CD8-positive, alpha-beta memory T cell (primary cell): ENCODE measurements at regions not wholly inside any gene's neighbourhood (a gene's known extent, or its start where the extent isn't known, plus 50 kb on each side); places are given as distances from the start of the nearest gene placed in this dataset.

Experiments
- CTCF ChIA-PET: fragments of 350-600 bp; sonication (Branson Sonifier 250); formaldehyde crosslinking; loops from one replicate; lab custom pipeline; 2021; ENCODE audit warnings: antibody characterized with exemption; lab: Charles Lee
- POLR2A ChIA-PET: fragments of 350-600 bp; sonication (Branson Sonifier 250); formaldehyde crosslinking; loops from one replicate; lab custom pipeline; 2021; ENCODE audit warnings: antibody characterized with exemption; lab: Charles Lee
- DNase-seq, 5 donors: peaks; one replicate each; pipeline versions ENCODE4 v3.0.0 to v3.0.0-alpha.2; 2020 to 2022; ENCODE audit warnings: mixed read lengths in 1 of 5
- H3K27ac ChIP-seq: one replicate; pipeline ENCODE4 v1.7.0; 2013; ENCODE audit warnings: low read depth, mild to moderate bottlenecking, low read length, moderate library complexity
- H3K27me3 ChIP-seq: 2 replicates; pipeline ENCODE4 v1.7.0; 2013; ENCODE audit warnings: low read length, mild to moderate bottlenecking; ENCODE audit not compliant: insufficient read depth, poor library complexity, severe bottlenecking
- H3K36me3 ChIP-seq: 2 replicates; pipeline ENCODE4 v1.7.0; 2013; ENCODE audit warnings: mild to moderate bottlenecking, low read length, moderate library complexity; ENCODE audit not compliant: insufficient read depth
- H3K4me1 ChIP-seq: 2 replicates; pipeline ENCODE4 v1.7.0; 2013; ENCODE audit warnings: mild to moderate bottlenecking, low read length, moderate library complexity; ENCODE audit not compliant: insufficient read depth
- H3K4me3 ChIP-seq: 2 replicates; pipeline ENCODE4 v1.7.0; 2013; ENCODE audit warnings: mild to moderate bottlenecking, low read length
- H3K9me3 ChIP-seq: 2 replicates; pipeline ENCODE4 v1.7.0; 2013; ENCODE audit warnings: mild to moderate bottlenecking, low read length
- H3K27ac Mint-ChIP-seq, 8 donors: one replicate each; pipeline ENCODE4 v1.8.0; 2020 to 2021; ENCODE audit warnings: mixed read lengths in 8 of 8, mild to moderate bottlenecking in 6 of 8, inconsistent platforms in 3 of 8, moderate library complexity in 3 of 8
- H3K27me3 Mint-ChIP-seq, 2 donors: one replicate each; pipeline ENCODE4 v1.8.0; 2020 to 2021; ENCODE audit warnings: mixed read lengths in 2 of 2, mild to moderate bottlenecking in 1 of 2, moderate library complexity in 1 of 2
- H3K36me3 Mint-ChIP-seq, 3 donors: one replicate each; pipeline ENCODE4 v1.8.0; 2020 to 2021; ENCODE audit warnings: mixed read lengths in 3 of 3, inconsistent platforms in 1 of 3, mild to moderate bottlenecking in 1 of 3
- H3K4me1 Mint-ChIP-seq, 3 donors: one replicate each; pipeline ENCODE4 v1.8.0; 2020 to 2021; ENCODE audit warnings: mixed read lengths in 3 of 3, inconsistent platforms in 1 of 3, mild to moderate bottlenecking in 1 of 3
- H3K4me3 Mint-ChIP-seq, 7 donors: one replicate each; pipeline ENCODE4 v1.8.0; 2020 to 2021; ENCODE audit warnings: mixed read lengths in 7 of 7, mild to moderate bottlenecking in 6 of 7, moderate library complexity in 4 of 7, inconsistent platforms in 2 of 7
- H3K9me3 Mint-ChIP-seq, 5 donors: one replicate each; pipeline ENCODE4 v1.8.0; 2020 to 2022; ENCODE audit warnings: mixed read lengths in 5 of 5, mild to moderate bottlenecking in 3 of 5, moderate library complexity in 2 of 5, inconsistent platforms in 1 of 5

- Mint-ChIP-seq H3K27ac (no peak overlapping the region), H3K27me3 (peaks cover 0 to 2% of the 10 kb centered on the region in 2 donors), H3K9me3 (peaks cover 0 to 4% (median 0%) of the 10 kb centered on the region in 5 donors), H3K4me1 (no peaks in the 10 kb centered on the region), H3K36me3 (no peaks in the 10 kb centered on the region), H3K4me3 (no peak overlapping the region)
- H3K4me1 ChIP-seq: no peaks in the 10 kb centered on the region
- no peaks in the 10 kb centered on the region for H3K9me3 ChIP-seq
- ChIA-PET POLR2A (no interaction called here), CTCF (no interaction called here)
- H3K36me3 ChIP-seq: no peaks in the 10 kb centered on the region
- no peak for DNase-seq
- H3K27ac ChIP-seq: no peak overlapping the region
- no peaks in the 10 kb centered on the region for H3K27me3 ChIP-seq
- H3K4me3 ChIP-seq: no peak overlapping the region
Observed at GRCh38 chr12:126204326-126204725, 1139.1 kb downstream of the AACS start.

DNA sequence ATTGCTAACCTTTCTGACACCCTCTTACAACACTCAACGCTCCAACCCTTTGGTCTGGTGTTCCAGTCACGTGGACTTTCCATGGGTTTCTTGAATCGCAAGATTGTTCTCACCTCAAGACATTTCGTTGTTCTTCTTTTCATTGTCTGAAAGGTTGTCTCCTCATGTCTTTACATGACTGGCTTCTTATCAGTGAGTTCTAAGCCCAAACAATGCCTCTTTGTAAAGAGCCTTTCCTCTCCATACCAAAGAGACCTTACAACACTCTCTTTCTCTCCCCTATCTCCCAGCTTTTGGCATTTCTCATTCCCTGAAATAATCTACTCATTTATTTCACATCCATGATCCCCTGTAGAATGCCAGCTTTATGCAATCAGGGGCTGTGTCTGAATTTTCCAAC, 1144.8 kb downstream of the AACS start:
- H3K4me3 Mint-ChIP-seq: no peak overlapping the region

GRCh38 chr12:126210448-126210847, 1145.2 kb downstream of the AACS start:
- H3K4me3 ChIP-seq: no peak overlapping the region
- no peak overlapping the region for H3K4me3 Mint-ChIP-seq

More for the DNA sequence above, 1144.8 kb downstream of the AACS start:
- no peaks in the 10 kb centered on the region for H3K36me3 Mint-ChIP-seq
- H3K4me1 ChIP-seq: no peaks in the 10 kb centered on the region
- no peak overlapping the region for H3K27ac Mint-ChIP-seq
- CTCF ChIA-PET: no interaction called here
- POLR2A ChIA-PET: no interaction called here
- H3K4me3 ChIP-seq: no peak overlapping the region
- H3K9me3 Mint-ChIP-seq: no peaks in the 10 kb centered on the region
- no peaks in the 10 kb centered on the region for H3K36me3 ChIP-seq
- H3K27me3 ChIP-seq: no peaks in the 10 kb centered on the region
- H3K9me3 ChIP-seq: no peaks in the 10 kb centered on the region
- no peaks in the 10 kb centered on the region for H3K4me1 Mint-ChIP-seq
- DNase-seq: no peak
- H3K27me3 Mint-ChIP-seq: peaks cover 0 to 2% of the 10 kb centered on the region in 2 donors
- H3K27ac ChIP-seq: no peak overlapping the region

GRCh38 chr12:126212824-126213223, 1147.6 kb downstream of the AACS start:
- no peak overlapping the region for H3K4me3 ChIP-seq
- CTCF ChIA-PET: no interaction called here
- H3K9me3 ChIP-seq: no peaks in the 10 kb centered on the region
- H3K4me1 Mint-ChIP-seq: no peaks in the 10 kb centered on the region
- H3K9me3 Mint-ChIP-seq: peaks cover 0 to 5% (median 0%) of the 10 kb centered on the region in 5 donors
- H3K36me3 Mint-ChIP-seq: no peaks in the 10 kb centered on the region
- POLR2A ChIA-PET: no interaction called here
- H3K36me3 ChIP-seq: no peaks in the 10 kb centered on the region
- DNase-seq: no peak
- no peak overlapping the region for H3K4me3 Mint-ChIP-seq
- H3K27me3 Mint-ChIP-seq: no peaks in the 10 kb centered on the region
- H3K27ac ChIP-seq: no peak overlapping the region
- no peaks in the 10 kb centered on the region for H3K4me1 ChIP-seq
- H3K27ac Mint-ChIP-seq: no peak overlapping the region
- no peaks in the 10 kb centered on the region for H3K27me3 ChIP-seq

More at GRCh38 chr12:126210448-126210847, 1145.2 kb downstream of the AACS start:
- no peak for DNase-seq
- Histone ChIP-seq H3K9me3 (no peaks in the 10 kb centered on the region), H3K4me1 (no peaks in the 10 kb centered on the region), H3K27me3 (no peaks in the 10 kb centered on the region), H3K27ac (no peak overlapping the region), H3K36me3 (no peaks in the 10 kb centered on the region)
- no peaks in the 10 kb centered on the region for H3K4me1 Mint-ChIP-seq
- no peaks in the 10 kb centered on the region for H3K36me3 Mint-ChIP-seq
- H3K9me3 Mint-ChIP-seq: peaks cover 0 to 3% (median 0%) of the 10 kb centered on the region in 5 donors
- no peaks in the 10 kb centered on the region for H3K27me3 Mint-ChIP-seq
- POLR2A ChIA-PET: no interaction called here
- no peak overlapping the region for H3K27ac Mint-ChIP-seq
- CTCF ChIA-PET: no interaction called here

- Histone ChIP-seq H3K36me3 (no peaks in the 10 kb centered on the region), H3K4me3 (no peak overlapping the region), H3K9me3 (no peaks in the 10 kb centered on the region), H3K27me3 (no peaks in the 10 kb centered on the region), H3K4me1 (no peaks in the 10 kb centered on the region), H3K27ac (no peak overlapping the region)
- no peak overlapping the region for H3K27ac Mint-ChIP-seq
- H3K4me1 Mint-ChIP-seq: no peaks in the 10 kb centered on the region
- no peak for DNase-seq
- POLR2A ChIA-PET: no interaction called here
- H3K4me3 Mint-ChIP-seq: no peak overlapping the region
- H3K9me3 Mint-ChIP-seq: peaks cover 0 to 7% (median 0%) of the 10 kb centered on the region in 5 donors
- no peaks in the 10 kb centered on the region for H3K36me3 Mint-ChIP-seq
- no peaks in the 10 kb centered on the region for H3K27me3 Mint-ChIP-seq
- CTCF ChIA-PET: no interaction called here
Observed at GRCh38 chr12:126218697-126219096, 1153.5 kb downstream of the AACS start.

GRCh38 chr12:126219139-126219538, 1153.9 kb downstream of the AACS start:
- Mint-ChIP-seq H3K9me3 (peaks cover 0 to 7% (median 0%) of the 10 kb centered on the region in 5 donors), H3K27ac (no peak overlapping the region), H3K4me3 (no peak overlapping the region), H3K27me3 (no peaks in the 10 kb centered on the region), H3K36me3 (no peaks in the 10 kb centered on the region), H3K4me1 (no peaks in the 10 kb centered on the region)
- H3K4me3 ChIP-seq: no peak overlapping the region
- no peak overlapping the region for H3K27ac ChIP-seq
- H3K27me3 ChIP-seq: no peaks in the 10 kb centered on the region
- H3K4me1 ChIP-seq: no peaks in the 10 kb centered on the region
- ChIA-PET POLR2A (no interaction called here), CTCF (no interaction called here)
- DNase-seq: no peak
- no peaks in the 10 kb centered on the region for H3K36me3 ChIP-seq
- H3K9me3 ChIP-seq: no peaks in the 10 kb centered on the region

- Histone ChIP-seq H3K9me3 (no peaks in the 10 kb centered on the region), H3K27ac (no peak overlapping the region), H3K36me3 (no peaks in the 10 kb centered on the region), H3K27me3 (no peaks in the 10 kb centered on the region), H3K4me1 (no peaks in the 10 kb centered on the region), H3K4me3 (no peak overlapping the region)
- no peak overlapping the region for H3K4me3 Mint-ChIP-seq
- H3K9me3 Mint-ChIP-seq: peaks cover 0 to 7% (median 0%) of the 10 kb centered on the region in 5 donors
- ChIA-PET POLR2A (no interaction called here), CTCF (no interaction called here)
- H3K36me3 Mint-ChIP-seq: no peaks in the 10 kb centered on the region
- H3K4me1 Mint-ChIP-seq: no peaks in the 10 kb centered on the region
- no peak overlapping the region for H3K27ac Mint-ChIP-seq
- no peaks in the 10 kb centered on the region for H3K27me3 Mint-ChIP-seq
- DNase-seq: no peak
Observed at GRCh38 chr12:126219654-126220279, 1154.5 kb downstream of the AACS start.

DNA sequence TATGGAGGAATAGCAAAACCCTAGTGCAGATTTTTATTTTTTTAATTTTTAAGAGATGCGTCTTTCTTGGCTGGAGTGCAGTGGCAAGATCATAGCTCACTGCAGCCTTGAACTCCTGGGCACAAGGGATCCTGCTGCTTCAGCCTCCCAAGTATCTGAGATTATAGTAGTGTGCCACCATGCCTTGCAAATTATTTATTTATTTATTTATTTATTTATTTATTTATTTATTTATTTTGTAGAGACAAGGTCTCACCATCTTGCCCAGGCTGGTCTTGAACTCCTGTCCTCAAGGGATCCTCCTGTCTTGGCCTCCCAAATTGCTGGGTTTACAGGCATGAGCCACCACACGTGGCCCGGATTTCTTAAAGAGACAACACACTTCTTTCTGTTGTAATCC, 1158.8 kb downstream of the AACS start:
- no peak overlapping the region for H3K27ac Mint-ChIP-seq
- no peaks in the 10 kb centered on the region for H3K27me3 Mint-ChIP-seq
- POLR2A ChIA-PET: no interaction called here
- no peak overlapping the region for H3K4me3 Mint-ChIP-seq
- no peaks in the 10 kb centered on the region for H3K36me3 Mint-ChIP-seq
- CTCF ChIA-PET: no interaction called here
- H3K4me1 ChIP-seq: no peaks in the 10 kb centered on the region
- H3K9me3 ChIP-seq: no peaks in the 10 kb centered on the region
- no peaks in the 10 kb centered on the region for H3K27me3 ChIP-seq
- H3K4me1 Mint-ChIP-seq: no peaks in the 10 kb centered on the region
- no peak for DNase-seq
- H3K36me3 ChIP-seq: no peaks in the 10 kb centered on the region
- H3K4me3 ChIP-seq: no peak overlapping the region
- H3K9me3 Mint-ChIP-seq: peaks cover 5 to 10% (median 8%) of the 10 kb centered on the region in 5 donors
- no peak overlapping the region for H3K27ac ChIP-seq
